ENCODE measurements at regions not wholly inside any gene's neighbourhood (a gene's known extent, or its start where the extent isn't known, plus 50 kb on each side); places are given as distances from the start of the nearest gene placed in this dataset.
A peak's percentile ranks its signal among the peaks of the same experiment; 100 is the strongest.

- Histone ChIP-seq H2BK12ac (ENCODE audit: low read depth, low read length) (no peak overlapping the region), H3K9me3 (ENCODE audit: insufficient read depth in 2 of 2, low read depth in 1 of 2, low read length in 1 of 2) (no peaks in the 10 kb centered on the region), H3K79me2 (ENCODE audit: control insufficient read depth in 1 of 2, insufficient read depth in 2 of 2, low read length in 2 of 2) (no peaks in the 10 kb centered on the region), H3K23me2 (ENCODE audit: low read depth, low read length) (no peaks in the 10 kb centered on the region), H3K4me3 (ENCODE audit: extremely low read depth in 1 of 4, insufficient read depth in 2 of 4, low read depth in 3 of 4, low read length in 4 of 4) (no peak overlapping the region), H2AFZ (ENCODE audit: low read length) (peak overlapping the region; percentile 75; the same call in 1 of the 2 replicates), H2BK20ac (ENCODE audit: low read length) (no peak overlapping the region), H2BK15ac (ENCODE audit: low read length) (no peak overlapping the region), H3K14ac (ENCODE audit: insufficient read length) (no peak overlapping the region), H2BK120ac (replicated peaks; ENCODE audit: low read depth, low read length) (no peak overlapping the region), H4K8ac (ENCODE audit: extremely low read depth, insufficient read depth, low read length) (no peak overlapping the region), H3K9ac (replicated peaks in 1 of 4; ENCODE audit: extremely low read depth in 1 of 4, low read depth in 3 of 4, low read length in 3 of 4) (no peak overlapping the region), H3K27ac (ENCODE audit: low read depth, low read length) (no peak overlapping the region), H2BK5ac (ENCODE audit: low read depth, low read length) (no peak overlapping the region), H2AK5ac (ENCODE audit: low read depth, low read length) (no peak overlapping the region), H3K23ac (ENCODE audit: insufficient read length) (no peak overlapping the region), H3K4me1 (replicated peaks in 1 of 4; ENCODE audit: control insufficient read depth in 3 of 4, insufficient read depth in 4 of 4, low read length in 3 of 4) (no peaks in the 10 kb centered on the region), H4K5ac (ENCODE audit: insufficient read length, low read depth, low read length) (no peak overlapping the region), H3K36me3 (ENCODE audit: control insufficient read depth in 2 of 4, insufficient read depth in 4 of 4, low read length in 3 of 4) (no peaks in the 10 kb centered on the region), H3K4me2 (ENCODE audit: insufficient read depth in 1 of 2, low read depth in 2 of 2, low read length in 2 of 2) (no peak overlapping the region), H3K18ac (ENCODE audit: extremely low read depth, low read length) (no peak overlapping the region), H4K20me1 (replicated peaks in 1 of 2; ENCODE audit: control insufficient read depth in 1 of 2, insufficient read depth in 2 of 2, low read length in 2 of 2) (no peaks in the 10 kb centered on the region), H3K4ac (replicated peaks; ENCODE audit: insufficient read length, low read depth, low read length) (no peak overlapping the region), H4K91ac (replicated peaks; ENCODE audit: insufficient read length, low read length) (no peak overlapping the region), H3K27me3 (replicated peaks in 1 of 4; ENCODE audit: control insufficient read depth in 3 of 4, extremely low read depth in 1 of 4, insufficient read depth in 3 of 4, low read length in 3 of 4) (no peaks in the 10 kb centered on the region), H3K79me1 (ENCODE audit: low read depth, low read length) (no peaks in the 10 kb centered on the region), H3K56ac (replicated peaks; ENCODE audit: insufficient read length, low read depth, low read length) (no peak overlapping the region)
- WGBS, 2 experiments (ENCODE audit: extremely low coverage in 1 of 2, insufficient coverage in 1 of 2, insufficient read length in 1 of 2, insufficient replicate concordance in 2 of 2, low coverage in 1 of 2, low lambda C conversion rate in 2 of 2, missing lambda C conversion rate in 1 of 2): 86% methylated on average over 7 of the region's 7 CpGs; no CpG with 5 or more reads in 1 of the 2 experiments
- FAIRE-seq: no peak
- no peak for DNase-seq (ENCODE audit: low read depth in 1 of 2, low spot score in 2 of 2)
- POLR2A ChIA-PET (ENCODE audit: partially characterized antibody): no interaction called here
- CTCF ChIA-PET (ENCODE audit: partially characterized antibody): no interaction called here
- TF ChIP-seq NANOG (IDR thresholded peaks at IDR 0.05; ENCODE audit: insufficient read depth, low read depth, low read length, poor library complexity, severe bottlenecking): no peak
- no peak for TF ChIP-seq TCF12 (IDR thresholded peaks at IDR 0.05; ENCODE audit: low read depth, low read length)
- no peak for TF ChIP-seq CREB1 (IDR thresholded peaks at IDR 0.05)
- no peak for TF ChIP-seq JUND (IDR thresholded peaks at IDR 0.05; ENCODE audit: low read length)
- no peak for TF ChIP-seq TBP (IDR thresholded peaks at IDR 0.05; ENCODE audit: low read depth, low read length)
- TF ChIP-seq POLR2A (IDR thresholded peaks at IDR 0.05; ENCODE audit: control extremely low read depth in 1 of 2, low read depth in 2 of 2, low read length in 2 of 2): no peak
- TF ChIP-seq HDAC6 (IDR thresholded peaks at IDR 0.05; ENCODE audit: low read depth, low read length): no peak
- TF ChIP-seq BACH1 (IDR thresholded peaks at IDR 0.05; ENCODE audit: low read length): no peak
- TF ChIP-seq SIX5 (IDR thresholded peaks at IDR 0.05; ENCODE audit: low read depth, low read length): no peak
- TF ChIP-seq HDAC2 (IDR thresholded peaks at IDR 0.05; ENCODE audit: borderline replicate concordance in 1 of 2, low read depth in 2 of 2, low read length in 2 of 2): no peak
- no peak for TF ChIP-seq USF2 (IDR thresholded peaks at IDR 0.05; ENCODE audit: low read length)
- TF ChIP-seq EZH2 (IDR thresholded peaks at IDR 0.05; ENCODE audit: low read depth, low read length, severe bottlenecking): no peak
- TF ChIP-seq CHD2 (IDR thresholded peaks at IDR 0.05; ENCODE audit: low read length): no peak
Observed at GRCh38 chr1:232718928-232719927, 86.0 kb upstream of the MAP10 start.

All from H1 (cell line).